KG1 (cell line): ENCODE measurements at regions not wholly inside any gene's neighbourhood (a gene's known extent, or its start where the extent isn't known, plus 50 kb on each side); places are given as distances from the start of the nearest gene placed in this dataset.
"Not testable (repeated sequence)": the region's sequence is repeated elsewhere in the genome, so short reads cannot be mapped to it uniquely, and the experiment has no call there.

ENCODE experiments used
- DNase-seq: peaks from one replicate; lab custom pipeline; 2025; lab: John Stamatoyannopoulos, UW

- DNase-seq, result no peak
These were observed 58.1 kb downstream of the ATXN7L3B start for GRCh38 chr12:74595696-74596095.

DNA sequence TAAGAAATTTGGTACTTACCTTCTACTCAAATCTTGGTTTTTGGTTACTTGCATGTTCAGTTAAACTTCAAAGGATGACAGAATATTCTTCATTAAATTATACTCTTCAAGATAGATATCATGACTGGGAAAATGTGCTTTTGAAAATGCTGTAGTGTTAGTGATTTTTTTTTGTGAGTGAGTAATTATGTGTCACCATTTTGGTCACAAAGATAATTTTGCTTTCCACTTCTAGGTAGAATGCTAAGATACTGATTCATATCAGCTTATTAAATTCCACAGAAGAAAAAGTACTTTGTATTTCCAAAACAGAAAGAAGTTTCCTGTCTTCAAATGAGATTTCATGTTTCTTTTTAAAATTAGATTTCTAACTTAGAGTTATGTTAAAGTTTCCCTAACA is 61.2 kb downstream of the ATXN7L3B start:
- no peak for DNase-seq

GRCh38 chr12:74599932-74600331 is 62.3 kb downstream of the ATXN7L3B start:
- no peak for DNase-seq

GRCh38 chr12:74600817-74601216 is 63.2 kb downstream of the ATXN7L3B start:
- DNase-seq, result not testable (repeated sequence)

GRCh38 chr12:74602881-74603672 is 65.4 kb downstream of the ATXN7L3B start:
- DNase-seq, result no peak

- no peak for DNase-seq
These were observed 70.7 kb downstream of the ATXN7L3B start for GRCh38 chr12:74608231-74608775.

DNA sequence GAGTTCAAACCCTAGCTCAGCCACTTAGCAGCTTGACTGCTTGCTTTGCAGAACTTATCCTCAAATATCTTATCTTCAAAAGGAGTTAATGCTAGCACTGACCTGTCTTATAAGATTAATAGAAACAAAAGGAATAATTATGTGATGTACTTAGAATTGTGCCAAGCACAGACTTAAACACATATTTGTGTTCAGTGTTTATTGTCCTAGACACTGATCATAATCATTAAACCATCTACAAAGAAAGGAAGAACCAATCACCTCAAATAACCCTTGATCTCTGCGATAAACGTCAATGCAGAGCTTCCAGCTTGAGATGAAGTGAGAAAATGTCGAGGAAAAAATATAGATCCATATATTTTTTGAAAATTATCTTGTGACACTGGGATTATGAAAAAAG is 73.1 kb downstream of the ATXN7L3B start:
- no peak for DNase-seq

DNA sequence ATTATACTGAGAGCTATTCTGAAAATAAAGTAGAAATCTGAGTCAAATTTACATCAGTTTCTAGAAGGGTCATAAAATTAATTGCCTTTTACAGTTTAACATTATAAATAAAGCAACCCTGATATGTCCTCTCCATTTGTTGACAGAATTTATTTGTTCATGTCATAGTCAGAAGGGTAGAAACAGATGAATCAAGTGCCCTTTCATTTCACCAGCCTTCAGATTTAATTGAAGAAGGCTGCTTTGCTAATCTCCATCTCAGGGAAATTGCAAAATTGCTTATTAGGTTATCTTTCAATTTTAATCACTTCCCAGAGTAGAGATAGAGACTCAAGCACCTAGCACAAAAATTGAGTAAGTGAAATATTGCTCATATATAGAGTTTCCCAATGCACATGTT is 76.8 kb downstream of the ATXN7L3B start:
- DNase-seq, result no peak

DNA sequence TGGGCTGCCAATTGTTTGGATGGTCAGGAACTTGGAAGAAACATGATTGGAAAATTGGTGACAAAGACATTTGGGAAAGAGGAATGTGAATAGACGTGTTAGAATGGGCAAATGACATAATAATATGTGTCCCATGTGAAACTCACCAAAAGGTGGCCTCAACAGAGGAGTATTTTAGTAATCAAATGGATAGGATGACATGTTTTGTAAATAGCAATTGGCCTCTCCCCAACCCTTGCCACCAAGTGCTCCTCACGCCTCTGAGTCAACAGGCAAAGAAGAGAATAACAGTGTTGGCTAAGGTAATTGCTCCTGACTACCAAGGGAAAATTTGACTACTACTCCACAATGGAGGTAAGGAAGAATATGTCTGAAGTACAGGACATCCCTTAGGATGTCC is 81.4 kb downstream of the ATXN7L3B start:
- no peak for DNase-seq

GRCh38 chr12:74619884-74620283 is 82.2 kb downstream of the ATXN7L3B start:
- DNase-seq, result no peak

DNA sequence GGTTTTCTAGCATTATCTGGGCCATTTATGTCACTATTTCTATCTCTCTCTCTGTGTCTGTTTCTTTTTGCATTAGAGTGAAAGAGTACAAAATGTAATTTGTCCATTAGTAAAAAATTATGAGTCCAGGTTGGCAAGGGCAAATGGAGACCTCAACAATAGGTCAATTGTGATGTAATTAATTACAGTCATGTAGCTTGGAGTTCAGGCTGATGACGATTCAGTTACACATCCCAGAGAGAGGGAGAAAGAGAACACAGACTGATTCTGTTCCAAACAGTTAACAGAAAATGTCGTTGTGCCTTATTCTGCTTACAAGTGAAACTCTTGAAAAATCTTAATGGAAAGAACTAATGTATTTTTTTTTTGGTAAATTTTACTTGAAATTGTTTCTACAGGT is 83.3 kb downstream of the ATXN7L3B start:
- DNase-seq, result no peak

DNA sequence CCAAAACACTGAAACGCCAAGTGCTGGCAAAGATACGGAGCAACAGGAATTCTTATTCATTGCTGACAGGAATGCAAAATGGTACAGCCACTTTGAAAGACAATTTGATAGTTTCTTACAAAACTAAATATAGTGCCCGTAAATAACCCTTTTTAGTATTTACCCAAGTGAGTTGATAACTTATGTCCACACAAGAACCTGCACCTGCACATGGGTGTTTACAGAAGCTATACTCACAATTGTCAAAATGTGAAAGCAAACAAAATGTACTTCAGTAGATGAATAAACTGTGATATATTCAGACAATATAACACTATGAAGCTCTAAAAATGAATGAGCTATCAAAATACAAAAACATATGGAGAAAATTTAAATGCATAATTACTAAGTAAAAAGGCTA is 86.6 kb downstream of the ATXN7L3B start:
- DNase-seq, result no peak

DNA sequence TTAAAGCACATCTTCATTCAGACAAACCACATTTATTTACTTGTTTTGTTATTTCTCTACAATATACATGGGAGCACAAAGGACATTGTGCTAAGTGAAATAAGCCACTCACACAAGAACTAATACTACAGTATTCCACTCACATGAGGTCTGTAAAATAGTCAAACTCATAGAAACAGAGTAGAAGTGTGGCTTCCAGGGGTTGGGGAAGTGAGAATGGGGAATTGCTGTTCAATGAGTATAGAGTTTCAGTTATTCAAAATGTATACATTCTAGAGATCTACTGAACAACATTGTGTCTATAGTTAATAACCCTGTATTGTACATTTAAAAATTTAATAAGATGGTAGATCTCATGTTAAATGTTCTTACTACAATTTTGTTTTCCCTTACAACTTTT is 88.8 kb downstream of the ATXN7L3B start:
- no peak for DNase-seq

DNA sequence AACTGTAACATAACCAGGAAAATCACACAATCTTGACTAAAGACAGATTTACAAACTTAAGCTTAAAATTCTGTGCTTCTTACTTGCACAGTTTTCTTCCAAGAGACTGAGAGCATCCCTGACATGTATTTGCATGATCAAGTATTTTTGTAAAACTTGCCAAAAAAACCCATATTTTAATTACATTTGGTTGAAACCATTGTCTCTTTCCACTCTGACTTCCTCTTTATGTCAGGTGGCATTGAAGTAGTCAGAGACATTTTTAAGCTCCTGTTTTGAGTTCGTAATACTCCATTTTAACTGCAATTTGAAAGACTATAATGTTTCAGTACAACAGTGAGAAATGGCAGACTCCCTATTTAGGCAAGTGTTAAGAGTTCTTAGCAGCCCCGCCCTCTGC is 103.6 kb downstream of the ATXN7L3B start:
- no peak for DNase-seq

DNA sequence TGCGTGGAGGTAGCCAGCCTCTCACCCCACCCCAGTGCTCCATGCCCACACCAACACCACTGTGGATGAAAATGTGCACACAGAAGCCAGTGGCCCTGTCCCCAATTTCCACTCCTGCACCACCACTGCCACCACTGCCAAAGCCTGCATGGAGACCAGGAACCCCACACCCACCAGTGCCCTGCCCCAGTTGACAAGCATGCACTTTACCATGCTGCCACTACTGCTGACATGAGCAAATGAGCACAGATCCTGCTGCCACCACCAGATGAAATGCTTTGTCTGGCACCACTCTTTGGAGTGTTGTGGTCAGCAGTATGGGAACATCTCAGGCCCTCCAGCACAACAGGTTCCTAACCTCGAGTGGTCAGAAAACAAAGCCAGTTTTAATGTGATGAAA is 104.1 kb downstream of the ATXN7L3B start:
- no peak for DNase-seq

GRCh38 chr12:74644681-74645080 is 107.0 kb downstream of the ATXN7L3B start:
- DNase-seq, result no peak

DNA sequence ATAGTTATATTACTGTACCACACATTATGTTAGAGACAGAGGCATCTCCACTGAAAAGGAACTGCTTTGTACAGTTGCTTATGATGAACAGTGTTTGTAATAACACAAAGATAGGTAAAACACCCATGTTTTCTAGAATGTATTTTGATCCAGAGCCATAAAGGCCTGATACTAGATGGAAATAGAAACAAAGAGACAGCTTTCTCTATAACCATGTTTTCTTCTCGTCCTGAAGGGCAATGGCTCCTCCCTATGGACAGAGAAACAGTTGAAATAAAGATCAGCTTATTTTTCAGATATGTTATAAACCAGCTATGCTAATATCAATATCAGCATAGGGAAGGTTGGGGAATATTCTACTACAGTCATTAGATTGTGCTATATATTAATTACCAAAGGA is 109.2 kb downstream of the ATXN7L3B start:
- no peak for DNase-seq

DNA sequence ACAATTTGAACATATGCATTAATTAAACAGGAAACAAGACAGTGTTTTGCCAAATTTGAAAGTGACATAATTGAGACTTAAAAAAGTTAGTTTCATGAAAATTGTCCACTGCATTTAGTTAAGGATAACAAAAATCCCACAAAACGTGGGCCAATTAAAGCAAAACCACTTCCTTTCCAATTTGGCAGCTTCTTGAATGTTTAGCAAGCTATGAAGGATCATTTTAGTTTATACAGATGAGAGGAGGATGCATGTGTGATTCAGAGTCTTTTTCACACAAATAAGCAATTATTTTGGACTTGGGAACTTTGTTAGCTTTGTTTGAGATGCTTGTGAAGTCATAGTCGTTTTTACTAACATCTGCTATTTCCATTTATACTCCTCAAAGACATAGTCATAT is 109.6 kb downstream of the ATXN7L3B start:
- no peak for DNase-seq

DNA sequence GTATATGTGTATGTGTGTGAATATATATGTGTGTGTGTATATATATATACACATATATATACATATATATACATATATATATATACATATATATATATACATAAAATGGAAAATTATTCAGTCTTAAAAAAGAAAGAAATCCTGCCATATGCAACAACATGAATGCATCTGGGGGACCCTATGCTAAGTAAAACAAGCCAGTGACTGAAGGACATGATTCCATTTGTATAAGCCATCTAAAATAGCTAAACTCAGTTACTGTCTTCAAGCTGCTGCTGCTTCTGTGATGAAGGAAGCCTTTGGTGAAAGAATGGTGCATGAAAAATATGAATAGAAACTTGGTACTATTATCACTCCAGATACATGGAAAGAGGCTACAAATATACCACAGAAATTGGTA is 118.6 kb downstream of the ATXN7L3B start:
- DNase-seq, result no peak

- DNase-seq, result no peak
These were observed 122.8 kb downstream of the ATXN7L3B start for GRCh38 chr12:74660442-74660841.

GRCh38 chr12:74663958-74664357 is 126.3 kb downstream of the ATXN7L3B start:
- no peak for DNase-seq

DNA sequence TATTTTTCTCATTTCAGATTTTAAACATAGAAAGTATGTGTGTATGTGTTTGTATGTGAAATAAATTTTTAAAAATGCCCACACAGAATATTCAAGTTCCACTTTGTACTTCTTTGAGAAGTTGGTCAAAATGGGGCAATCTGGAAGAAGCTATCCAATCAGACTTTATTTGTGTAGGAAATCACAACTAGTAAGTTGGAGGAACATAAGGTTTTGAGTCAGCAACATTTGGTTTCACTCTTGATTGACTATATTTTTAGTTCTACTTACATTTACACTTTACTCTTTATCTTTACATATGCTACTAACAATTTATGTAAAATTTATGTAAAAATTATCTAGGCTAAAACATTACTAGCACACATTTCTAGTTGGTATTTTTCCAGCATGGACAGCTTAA is 128.1 kb downstream of the ATXN7L3B start:
- no peak for DNase-seq

GRCh38 chr12:74671421-74671820 is 133.8 kb downstream of the ATXN7L3B start:
- no peak for DNase-seq

- DNase-seq, result not testable (repeated sequence)
These were observed 139.3 kb downstream of the ATXN7L3B start for GRCh38 chr12:74676955-74677354.
